GM12878 (cell line): ENCODE measurements at regions not wholly inside any gene's neighbourhood (a gene's known extent, or its start where the extent isn't known, plus 50 kb on each side); places are given as distances from the start of the nearest gene placed in this dataset.

Source experiments
- CHD2 ChIP-seq: IDR thresholded peaks from 2 replicates; pipeline ENCODE4 v1.6.1; 2011; ENCODE audit warnings: low read depth, low read length, improper control_type of control experiment, borderline replicate concordance
- CTCF ChIP-seq, 3 experiments: IDR thresholded peaks in 2 of 3; conservative IDR thresholded peaks in 1 of 3; 2 replicates each; pipeline ENCODE4 v1.5.1; 2011; ENCODE audit warnings: low read depth in 3 of 3, low read length in 3 of 3, mild to moderate bottlenecking in 3 of 3, control low read depth in 2 of 3, moderate library complexity in 2 of 3, inconsistent platforms in 1 of 3, mixed read lengths in 1 of 3; ENCODE audit not compliant: control insufficient read depth in 2 of 3, insufficient read depth in 1 of 3; ENCODE audit errors: extremely low read depth in 1 of 3
- EGR1 ChIP-seq, 2 experiments: IDR thresholded peaks; 1 replicate in 1 of 2; 2 replicates in 1 of 2; pipeline ENCODE4 v1.6.1; 2011 to 2012; ENCODE audit warnings: low read depth in 2 of 2, low read length in 2 of 2, borderline replicate concordance in 1 of 2, mild to moderate bottlenecking in 1 of 2, moderate library complexity in 1 of 2
- ESRRA ChIP-seq: IDR thresholded peaks from 2 replicates; pipeline ENCODE4 v1.6.1; 2012; ENCODE audit warnings: mild to moderate bottlenecking, low read length, improper control_type of control experiment
- EZH2 ChIP-seq: IDR thresholded peaks from 2 replicates; pipeline ENCODE4 v1.6.1; 2012; ENCODE audit warnings: low read depth, mild to moderate bottlenecking, control low read depth, inconsistent platforms, low read length, borderline replicate concordance; ENCODE audit not compliant: control insufficient read depth
- IRF4 ChIP-seq: IDR thresholded peaks from 2 replicates; pipeline ENCODE4 v1.6.1; 2011; ENCODE audit warnings: low read depth, low read length
- JUND ChIP-seq: IDR thresholded peaks from 2 replicates; pipeline ENCODE4 v1.6.1; 2012; ENCODE audit warnings: low read depth, mild to moderate bottlenecking, low read length, improper control_type of control experiment, moderate library complexity
- MAX ChIP-seq: IDR thresholded peaks from 2 replicates; pipeline ENCODE4 v1.6.1; 2012; ENCODE audit warnings: low read depth, low read length, improper control_type of control experiment
- MXI1 ChIP-seq: fragments of 150-350 bp; IDR thresholded peaks from 2 replicates; pipeline ENCODE4 v1.6.1; 2011; ENCODE audit warnings: low read depth, mild to moderate bottlenecking, inconsistent platforms, low read length, improper control_type of control experiment
- PML ChIP-seq: IDR thresholded peaks from 2 replicates; pipeline ENCODE4 v1.6.1; 2012; ENCODE audit warnings: low read length, inconsistent platforms
- POLR2A ChIP-seq: IDR thresholded peaks from 2 replicates; pipeline ENCODE4 v1.6.1; 2011; ENCODE audit warnings: low read depth, mild to moderate bottlenecking, low read length
- POLR2AphosphoS5 ChIP-seq: IDR thresholded peaks from 2 replicates; pipeline ENCODE4 v1.6.1; 2011; ENCODE audit warnings: mild to moderate bottlenecking, low read length, inconsistent platforms
- USF2 ChIP-seq: IDR thresholded peaks from 2 replicates; pipeline ENCODE4 v1.6.1; 2011; ENCODE audit warnings: low read depth, low read length, improper control_type of control experiment, borderline replicate concordance
- ZNF274 ChIP-seq: IDR thresholded peaks from one replicate; pipeline ENCODE4 v1.8.0; 2011; ENCODE audit not compliant: insufficient read length, insufficient read depth

GRCh38 chr11:134508219-134508990, 96.4 kb upstream of the B3GAT1 start:
- TF ChIP-seq CTCF (IDR thresholded peaks at IDR 0.05 in 2 of 3, conservative IDR thresholded peaks at IDR 0.05 in 1 of 3; ENCODE audit: control insufficient read depth in 2 of 3, extremely low read depth in 1 of 3, insufficient read depth in 1 of 3, low read depth in 3 of 3, low read length in 3 of 3) (no peak), JUND (no peak), ZNF274 (no peak), MXI1 (no peak), EZH2 (no peak), USF2 (no peak), EGR1 (IDR thresholded peaks at IDR 0.05; ENCODE audit: borderline replicate concordance in 1 of 2, low read depth in 2 of 2, low read length in 2 of 2) (no peak), PML (no peak), MAX (no peak), POLR2AphosphoS5 (no peak), POLR2A (no peak), IRF4 (no peak), ESRRA (no peak), CHD2 (no peak)
